ENCODE measurements at regions not wholly inside any gene's neighbourhood (a gene's known extent, or its start where the extent isn't known, plus 50 kb on each side); places are given as distances from the start of the nearest gene placed in this dataset.
"Not testable (repeated sequence)": the region's sequence is repeated elsewhere in the genome, so short reads cannot be mapped to it uniquely, and the experiment has no call there.

GRCh38 chr6:132142768-132143167, 191.6 kb upstream of the CCN2 start:
- no peak for DNase-seq (ENCODE audit: low read depth in 2 of 2)

- DNase-seq (ENCODE audit: low read depth in 2 of 2), result no peak
These were observed 191.1 kb upstream of the CCN2 start for GRCh38 chr6:132142308-132142707.

GRCh38 chr6:132140189-132140588, 189.0 kb upstream of the CCN2 start:
- DNase-seq (ENCODE audit: low read depth in 2 of 2), result no peak

DNA sequence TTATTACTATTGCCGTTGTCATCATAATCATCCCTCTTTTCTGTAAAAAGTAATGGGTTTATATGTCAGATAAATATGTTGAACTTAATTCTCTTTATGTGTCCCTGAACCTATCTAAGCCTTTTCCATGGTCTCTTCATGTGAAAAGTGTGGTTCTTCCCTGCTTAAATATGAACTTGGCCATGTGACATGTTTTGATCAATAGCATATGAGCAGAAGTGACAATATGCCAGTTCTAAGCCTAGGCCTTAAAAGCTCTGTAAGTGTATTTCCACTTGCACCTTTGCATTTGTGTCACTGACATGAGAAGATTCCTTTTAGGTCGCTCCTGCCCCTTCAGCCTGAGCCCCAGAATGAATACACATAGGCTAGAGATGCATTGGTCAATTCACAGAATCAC, 188.4 kb upstream of the CCN2 start:
- no peak for DNase-seq (ENCODE audit: low read depth in 2 of 2)

- no peak for DNase-seq (ENCODE audit: low read depth in 2 of 2)
These were observed 185.8 kb upstream of the CCN2 start for GRCh38 chr6:132136981-132137380.

- DNase-seq (ENCODE audit: low read depth in 2 of 2), result no peak
These were observed 184.2 kb upstream of the CCN2 start for GRCh38 chr6:132135409-132135808.

- no peak for DNase-seq (ENCODE audit: low read depth in 2 of 2)
These were observed 182.7 kb upstream of the CCN2 start for GRCh38 chr6:132133736-132134445.

DNA sequence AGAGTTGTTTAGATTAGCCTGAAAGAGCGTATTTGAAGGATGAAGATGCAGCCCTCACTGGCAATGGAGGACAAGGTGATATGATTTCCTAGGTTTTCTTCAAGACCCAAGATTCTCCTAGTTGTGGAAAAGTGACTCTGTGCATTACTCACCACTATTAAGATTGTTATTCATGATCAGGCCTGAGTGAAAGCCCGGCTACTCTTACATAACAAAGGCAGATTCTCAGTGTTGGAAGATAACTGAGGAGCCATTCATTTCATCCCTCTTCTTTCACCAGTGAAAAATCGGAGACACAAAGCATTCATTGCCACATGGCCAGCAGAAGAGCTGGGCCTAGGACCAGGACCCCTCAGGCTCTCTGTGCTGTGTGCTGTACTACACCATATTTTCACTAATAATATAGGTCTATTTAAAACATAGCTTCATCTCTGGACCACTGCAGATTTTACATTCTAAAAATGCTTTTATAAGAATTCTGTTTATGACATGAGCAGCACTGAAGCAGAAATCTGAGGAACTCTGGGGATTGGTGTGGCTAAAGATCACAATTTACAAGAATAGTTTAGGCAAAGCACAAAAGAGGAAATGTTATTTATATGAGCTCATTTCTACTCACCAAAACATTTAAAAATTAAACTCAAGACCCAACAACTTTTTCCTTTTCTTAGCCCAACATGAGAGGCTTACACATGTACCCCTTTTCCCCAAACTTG, 181.9 kb upstream of the CCN2 start:
- no peak for DNase-seq (ENCODE audit: low read depth in 2 of 2)

DNA sequence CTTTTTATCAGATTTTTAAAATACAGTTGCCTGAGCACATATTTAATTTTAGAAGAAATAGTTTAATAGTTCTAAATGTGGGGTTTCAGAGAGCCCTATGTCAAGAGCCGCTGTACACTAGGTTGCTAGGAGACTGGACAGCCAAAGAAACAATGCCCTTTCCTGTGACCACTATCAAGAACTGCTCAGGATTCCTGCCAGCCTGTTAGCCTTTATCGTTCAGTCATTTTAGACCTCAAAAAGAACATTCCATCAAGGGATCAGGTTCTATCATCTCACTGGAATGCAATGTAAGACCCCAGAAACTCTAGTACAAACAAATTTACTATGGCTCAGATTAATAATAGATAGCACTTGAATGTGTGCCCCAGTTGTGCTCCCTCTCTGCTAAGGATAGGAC, 181.2 kb upstream of the CCN2 start:
- no peak for DNase-seq (ENCODE audit: low read depth in 2 of 2)

GRCh38 chr6:132131758-132132157, 180.6 kb upstream of the CCN2 start:
- peak; percentile 96 for DNase-seq (ENCODE audit: low read depth in 2 of 2)

GRCh38 chr6:132131351-132131750, 180.2 kb upstream of the CCN2 start:
- no peak for DNase-seq (ENCODE audit: low read depth in 2 of 2)

GRCh38 chr6:132130626-132131298, 179.6 kb upstream of the CCN2 start:
- no peak for DNase-seq (ENCODE audit: low read depth in 2 of 2)

DNA sequence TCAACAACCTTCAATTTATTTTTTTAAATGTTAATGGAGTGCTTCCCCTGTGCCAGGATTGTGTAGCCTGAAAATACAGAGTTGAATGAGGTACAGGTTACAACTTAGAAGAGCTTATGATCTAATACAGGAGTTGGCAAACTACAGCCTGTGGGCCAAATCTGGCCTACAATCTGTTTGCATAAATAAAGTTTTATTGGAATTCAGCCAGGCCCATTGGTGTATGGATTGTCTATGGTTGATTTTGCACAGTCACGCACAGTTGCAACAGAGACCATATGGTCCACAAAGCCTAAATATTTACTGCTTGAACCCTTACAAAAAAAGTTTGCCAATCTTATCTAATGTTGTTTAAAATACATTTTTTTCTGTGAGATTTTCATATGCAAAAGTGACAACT, 177.3 kb upstream of the CCN2 start:
- DNase-seq (ENCODE audit: low read depth in 2 of 2), result no peak

DNA sequence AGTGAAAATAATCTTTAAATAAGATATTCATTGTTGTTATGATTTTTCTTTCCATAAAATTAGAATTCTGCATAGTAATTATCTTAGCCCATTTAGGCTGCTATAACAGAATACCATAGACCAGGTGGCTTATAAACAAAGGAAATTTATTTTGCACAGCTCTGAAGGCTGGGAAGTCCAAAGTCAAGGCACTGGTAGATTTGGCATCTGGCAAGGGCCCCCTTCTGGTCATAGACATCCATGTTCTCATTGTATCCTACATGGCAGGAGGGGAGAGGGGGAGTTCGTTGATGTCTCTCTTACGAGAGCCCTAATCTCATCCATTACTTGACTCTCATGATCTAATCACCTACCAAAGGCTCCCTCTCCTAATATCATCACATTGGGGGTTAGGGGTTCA, 175.0 kb upstream of the CCN2 start:
- DNase-seq (ENCODE audit: low read depth in 2 of 2), result no peak

GRCh38 chr6:132122871-132123270, 171.7 kb upstream of the CCN2 start:
- no peak for DNase-seq (ENCODE audit: low read depth in 2 of 2)

DNA sequence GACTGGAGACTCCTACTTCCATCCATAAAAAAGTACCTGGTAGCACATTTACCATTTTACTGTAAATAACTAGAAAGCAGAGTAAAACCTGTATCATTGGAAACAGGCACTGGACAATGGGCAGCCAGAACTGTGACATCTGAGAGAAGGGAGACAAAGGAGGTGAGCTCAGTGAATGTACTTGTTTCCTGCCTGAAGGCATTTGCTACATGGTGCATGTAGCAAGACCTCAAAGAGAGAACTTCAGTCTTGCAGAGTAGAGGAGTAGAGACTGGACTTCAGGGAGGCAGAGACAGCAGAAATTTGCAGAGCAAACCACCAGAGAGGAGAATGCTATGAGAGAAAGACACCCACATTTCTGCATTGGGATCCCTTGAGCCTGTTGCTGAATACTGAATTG, 171.0 kb upstream of the CCN2 start:
- DNase-seq (ENCODE audit: low read depth in 2 of 2), result no peak

DNA sequence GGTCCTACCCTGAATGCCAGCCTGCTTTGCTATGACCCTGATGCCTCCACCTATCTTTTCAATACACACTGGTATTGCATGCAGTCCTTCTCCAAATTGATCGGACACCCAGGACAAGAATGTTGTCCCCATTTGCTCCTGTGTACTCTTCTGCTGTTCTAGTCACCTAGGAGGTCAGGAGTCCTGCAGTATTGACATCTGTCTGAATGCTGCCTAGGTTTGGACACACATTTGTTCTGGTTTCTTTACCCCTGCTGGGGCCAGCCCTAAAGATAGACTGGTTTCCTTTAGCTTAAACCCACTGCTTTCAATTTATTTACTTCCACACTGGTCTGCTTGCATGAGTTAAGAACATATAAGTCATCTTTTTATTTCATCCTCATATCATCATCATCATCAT, 167.0 kb upstream of the CCN2 start:
- DNase-seq (ENCODE audit: low read depth in 2 of 2), result no peak

- DNase-seq (ENCODE audit: low read depth in 2 of 2), result no peak
These were observed 164.7 kb upstream of the CCN2 start for GRCh38 chr6:132115714-132116366.

DNA sequence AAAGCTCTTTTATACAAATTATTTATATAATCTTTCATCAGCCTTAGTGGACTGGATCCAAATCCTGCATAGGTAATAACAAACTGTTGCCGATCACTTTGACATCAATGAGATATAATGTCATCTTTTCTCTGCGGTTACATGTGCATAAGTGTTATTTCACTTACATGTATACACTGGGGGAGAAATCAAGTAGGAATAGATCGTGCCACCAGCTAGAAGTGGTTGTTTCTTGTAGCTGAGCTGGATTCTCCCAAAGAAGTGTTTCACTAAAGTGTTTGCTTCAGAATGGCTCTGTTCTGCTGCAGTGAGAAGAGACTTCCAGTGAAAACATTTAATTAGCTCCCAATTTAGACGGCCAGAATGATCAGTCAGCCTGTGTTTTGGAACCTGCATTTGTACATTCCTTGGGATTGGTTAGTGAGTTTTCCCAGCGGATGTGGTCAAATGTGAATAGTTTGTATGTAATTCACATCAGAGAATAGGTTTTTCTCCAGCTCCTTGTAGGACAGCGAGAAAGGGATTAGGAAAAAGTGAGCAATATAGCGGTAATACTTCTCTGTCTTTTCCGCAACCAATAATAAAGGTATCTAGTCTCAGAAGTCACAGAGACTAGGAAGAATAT, 163.1 kb upstream of the CCN2 start:
- no peak for DNase-seq (ENCODE audit: low read depth in 2 of 2)

- DNase-seq (ENCODE audit: low read depth in 2 of 2), result not testable (repeated sequence)
These were observed 158.6 kb upstream of the CCN2 start for GRCh38 chr6:132109752-132110151.

DNA sequence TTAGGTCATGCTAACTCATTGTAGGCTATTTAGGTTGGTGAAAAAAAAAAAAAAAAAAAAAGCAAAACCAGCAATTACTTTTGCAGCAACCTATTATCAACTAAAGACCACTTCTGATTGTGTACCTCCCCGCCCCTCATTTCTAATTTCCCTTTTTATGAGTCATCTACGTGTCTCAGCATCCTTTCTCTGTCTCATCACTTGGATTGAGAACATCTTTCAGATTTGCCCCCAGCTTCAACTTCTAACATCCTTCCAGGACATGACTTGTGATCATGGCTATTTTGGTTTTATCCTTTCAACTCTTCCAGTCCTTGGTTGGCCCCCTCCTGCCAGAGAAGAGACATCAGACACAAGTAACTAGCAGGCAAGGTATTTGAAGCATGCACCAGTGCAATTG, 156.7 kb upstream of the CCN2 start:
- no peak for DNase-seq (ENCODE audit: low read depth in 2 of 2)

- no peak for DNase-seq (ENCODE audit: low read depth in 2 of 2)
These were observed 150.4 kb upstream of the CCN2 start for GRCh38 chr6:132101535-132101934.
